ENCODE measurements at regions not wholly inside any gene's neighbourhood (a gene's known extent, or its start where the extent isn't known, plus 50 kb on each side); places are given as distances from the start of the nearest gene placed in this dataset.

GRCh38 chr3:86149054-86149453 lies 841.9 kb downstream of the VGLL3 start:
- intact Hi-C loops (cut with DNase I): no loop called here
- Histone ChIP-seq H3K9me3 (peaks cover 0 to 3% (median 0%) of the 10 kb centered on the region in 12 donors), H3K27ac (no peak overlapping the region), H3K27me3 (no peaks in the 10 kb centered on the region), H3K4me1 (no peaks in the 10 kb centered on the region), H3K4me3 (no peak overlapping the region), H3K36me3 (no peaks in the 10 kb centered on the region)
- no peak for TF ChIP-seq CTCF (IDR thresholded peaks at IDR 0.05)
- TF ChIP-seq POLR2A (IDR thresholded peaks at IDR 0.05): no peak
- ATAC-seq (no peak), DNase-seq (no peak)

GRCh38 chr3:86147119-86147518 lies 843.8 kb downstream of the VGLL3 start:
- Histone ChIP-seq H3K27me3 (no peaks in the 10 kb centered on the region), H3K27ac (no peak overlapping the region), H3K4me3 (no peak overlapping the region), H3K4me1 (no peaks in the 10 kb centered on the region), H3K9me3 (peaks cover 0 to 3% (median 0%) of the 10 kb centered on the region in 12 donors), H3K36me3 (no peaks in the 10 kb centered on the region)
- intact Hi-C loops (cut with DNase I): no loop called here
- DNase-seq (no peak), ATAC-seq (no peak)
- no peak for TF ChIP-seq POLR2A (IDR thresholded peaks at IDR 0.05)
- TF ChIP-seq CTCF (IDR thresholded peaks at IDR 0.05): no peak
- WGBS, 4 donors: 75 to 77% (median 76%) methylated on average over 5 of the region's 5 CpGs

GRCh38 chr3:86126552-86126951 lies 864.4 kb downstream of the VGLL3 start:
- H3K4me3 ChIP-seq: no peak overlapping the region
- WGBS, 4 donors: 77 to 92% (median 85%) methylated on average over 5 of the region's 5 CpGs
- H3K4me1 ChIP-seq: no peaks in the 10 kb centered on the region
- DNase-seq (no peak), ATAC-seq (no peak)
- H3K9me3 ChIP-seq: peaks cover 0 to 12% (median 2%) of the 10 kb centered on the region in 12 donors
- TF ChIP-seq POLR2A (IDR thresholded peaks at IDR 0.05) (no peak), CTCF (IDR thresholded peaks at IDR 0.05) (no peak)
- H3K27me3 ChIP-seq: no peaks in the 10 kb centered on the region
- no peak overlapping the region for H3K27ac ChIP-seq
- intact Hi-C loops (cut with DNase I): no loop called here
- H3K36me3 ChIP-seq: no peaks in the 10 kb centered on the region

Measured in heart left ventricle (tissue), 16 donors.